ENCODE measurements at regions not wholly inside any gene's neighbourhood (a gene's known extent, or its start where the extent isn't known, plus 50 kb on each side); places are given as distances from the start of the nearest gene placed in this dataset.
"Not testable (repeated sequence)": the region's sequence is repeated elsewhere in the genome, so short reads cannot be mapped to it uniquely, and the experiment has no call there.

GRCh38 chr12:131625966-131626722 lies 84.7 kb upstream of the SFSWAP start:
- H3K27ac ChIP-seq, H3K4me2 ChIP-seq: not testable (repeated sequence)
- peaks cover 14% of the 10 kb centered on the region for H3K4me1 Mint-ChIP-seq

GRCh38 chr12:131627151-131628022 lies 83.5 kb upstream of the SFSWAP start:
- Histone ChIP-seq H3F3A (ENCODE audit: low read depth) (peaks cover 17% of the 10 kb centered on the region), H3K27me3 (peaks cover 36% of the 10 kb centered on the region), H3K4me1 (peaks cover 18% of the 10 kb centered on the region)
- H3K27me3 Mint-ChIP-seq (ENCODE audit: insufficient read depth, low read depth); H2AFZ ChIP-seq (replicated peaks); H3K4me3 Mint-ChIP-seq; DNase-seq (ENCODE audit: low spot score); H3K9me3 ChIP-seq (ENCODE audit: low read depth); H3K4me1 Mint-ChIP-seq; H3K36me3 ChIP-seq; H3K27ac ChIP-seq; H3K9ac ChIP-seq; H4K20me1 ChIP-seq (ENCODE audit: low read depth); H3K36me3 Mint-ChIP-seq; H3K27ac Mint-ChIP-seq; H3K79me2 ChIP-seq (ENCODE audit: low read depth); H3K4me2 ChIP-seq; H3K9me3 Mint-ChIP-seq; H3K4me3 ChIP-seq: not testable (repeated sequence)

More at GRCh38 chr12:131625966-131626722, 84.7 kb upstream of the SFSWAP start:
- H3K4me1 ChIP-seq = peaks cover 27% of the 10 kb centered on the region
- H3K9ac ChIP-seq; DNase-seq (ENCODE audit: low spot score); H3K27me3 Mint-ChIP-seq (ENCODE audit: insufficient read depth, low read depth); H3K79me2 ChIP-seq (ENCODE audit: low read depth); H4K20me1 ChIP-seq (ENCODE audit: low read depth); H3K4me3 ChIP-seq; H3K9me3 ChIP-seq (ENCODE audit: low read depth); H3K36me3 ChIP-seq; H3K27ac Mint-ChIP-seq; H3K9me3 Mint-ChIP-seq; H3K4me3 Mint-ChIP-seq; H2AFZ ChIP-seq (replicated peaks); H3K36me3 Mint-ChIP-seq: not testable (repeated sequence)
- peaks cover 36% of the 10 kb centered on the region for H3K27me3 ChIP-seq
- H3F3A ChIP-seq (ENCODE audit: low read depth) = peaks cover 17% of the 10 kb centered on the region

GRCh38 chr12:131628023-131628740 lies 82.7 kb upstream of the SFSWAP start:
- H3K27me3 ChIP-seq = peaks cover 36% of the 10 kb centered on the region
- Mint-ChIP-seq H3K27ac (no peak overlapping the region), H3K36me3 (no peaks in the 10 kb centered on the region), H3K9me3 (peaks cover 3% of the 10 kb centered on the region), H3K27me3 (ENCODE audit: insufficient read depth, low read depth) (peaks cover 8% of the 10 kb centered on the region), H3K4me1 (peaks cover 11% of the 10 kb centered on the region), H3K4me3 (no peak overlapping the region)
- H4K20me1 ChIP-seq (ENCODE audit: low read depth) = peaks cover 3% of the 10 kb centered on the region
- no peak overlapping the region for H3K4me2 ChIP-seq
- DNase-seq (ENCODE audit: low spot score) = no peak
- no peak overlapping the region for H3K4me3 ChIP-seq
- H3K79me2 ChIP-seq (ENCODE audit: low read depth) = no peaks in the 10 kb centered on the region
- no peak overlapping the region for H3K27ac ChIP-seq
- H3K9me3 ChIP-seq (ENCODE audit: low read depth) = no peaks in the 10 kb centered on the region
- H3F3A ChIP-seq (ENCODE audit: low read depth) = peaks cover 17% of the 10 kb centered on the region
- no peak for TF ChIP-seq EZH2 (IDR thresholded peaks at IDR 0.05)
- no peak for TF ChIP-seq EZH2phosphoT487 (IDR thresholded peaks at IDR 0.05)
- no peak for TF ChIP-seq CTCF (IDR thresholded peaks at IDR 0.05)
- no peak overlapping the region for H2AFZ ChIP-seq (replicated peaks)
- H3K4me1 ChIP-seq = peaks cover 18% of the 10 kb centered on the region
- H3K36me3 ChIP-seq = no peaks in the 10 kb centered on the region
- no peak overlapping the region for H3K9ac ChIP-seq

- H3K4me1 Mint-ChIP-seq = peaks cover 11% of the 10 kb centered on the region
- peaks cover 3% of the 10 kb centered on the region for H4K20me1 ChIP-seq (ENCODE audit: low read depth)
- H3K4me1 ChIP-seq = peaks cover 18% of the 10 kb centered on the region
- TF ChIP-seq EZH2 (IDR thresholded peaks at IDR 0.05) (no peak), CTCF (IDR thresholded peaks at IDR 0.05) (no peak), EZH2phosphoT487 (IDR thresholded peaks at IDR 0.05) (no peak)
- no peak overlapping the region for H2AFZ ChIP-seq (replicated peaks)
- H3K9me3 Mint-ChIP-seq = peaks cover 3% of the 10 kb centered on the region
- no peak for DNase-seq (ENCODE audit: low spot score)
- H3K9me3 ChIP-seq (ENCODE audit: low read depth) = no peaks in the 10 kb centered on the region
- peaks cover 17% of the 10 kb centered on the region for H3F3A ChIP-seq (ENCODE audit: low read depth)
- H3K27ac Mint-ChIP-seq = no peak overlapping the region
- H3K36me3 ChIP-seq = no peaks in the 10 kb centered on the region
- no peak overlapping the region for H3K4me3 ChIP-seq
- no peak overlapping the region for H3K4me3 Mint-ChIP-seq
- H3K4me2 ChIP-seq = no peak overlapping the region
- no peak overlapping the region for H3K27ac ChIP-seq
- no peaks in the 10 kb centered on the region for H3K79me2 ChIP-seq (ENCODE audit: low read depth)
- peaks cover 36% of the 10 kb centered on the region for H3K27me3 ChIP-seq
- peaks cover 8% of the 10 kb centered on the region for H3K27me3 Mint-ChIP-seq (ENCODE audit: insufficient read depth, low read depth)
- no peaks in the 10 kb centered on the region for H3K36me3 Mint-ChIP-seq
- no peak overlapping the region for H3K9ac ChIP-seq
Observed at GRCh38 chr12:131628766-131629448, 82.0 kb upstream of the SFSWAP start.
